ENCODE measurements at regions not wholly inside any gene's neighbourhood (a gene's known extent, or its start where the extent isn't known, plus 50 kb on each side); places are given as distances from the start of the nearest gene placed in this dataset.

- H3K27ac ChIP-seq (ENCODE audit: low read depth in 1 of 2, low read length in 2 of 2), result no peak overlapping the region
- TF ChIP-seq, protein P1, sequence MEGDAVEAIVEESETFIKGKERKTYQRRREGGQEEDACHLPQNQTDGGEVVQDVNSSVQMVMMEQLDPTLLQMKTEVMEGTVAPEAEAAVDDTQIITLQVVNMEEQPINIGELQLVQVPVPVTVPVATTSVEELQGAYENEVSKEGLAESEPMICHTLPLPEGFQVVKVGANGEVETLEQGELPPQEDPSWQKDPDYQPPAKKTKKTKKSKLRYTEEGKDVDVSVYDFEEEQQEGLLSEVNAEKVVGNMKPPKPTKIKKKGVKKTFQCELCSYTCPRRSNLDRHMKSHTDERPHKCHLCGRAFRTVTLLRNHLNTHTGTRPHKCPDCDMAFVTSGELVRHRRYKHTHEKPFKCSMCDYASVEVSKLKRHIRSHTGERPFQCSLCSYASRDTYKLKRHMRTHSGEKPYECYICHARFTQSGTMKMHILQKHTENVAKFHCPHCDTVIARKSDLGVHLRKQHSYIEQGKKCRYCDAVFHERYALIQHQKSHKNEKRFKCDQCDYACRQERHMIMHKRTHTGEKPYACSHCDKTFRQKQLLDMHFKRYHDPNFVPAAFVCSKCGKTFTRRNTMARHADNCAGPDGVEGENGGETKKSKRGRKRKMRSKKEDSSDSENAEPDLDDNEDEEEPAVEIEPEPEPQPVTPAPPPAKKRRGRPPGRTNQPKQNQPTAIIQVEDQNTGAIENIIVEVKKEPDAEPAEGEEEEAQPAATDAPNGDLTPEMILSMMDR (IDR thresholded peaks at IDR 0.05; ENCODE audit: low read depth, low read length, missing input control), result no peak
- TF ChIP-seq FOXA2 (IDR thresholded peaks at IDR 0.05) (no peak), HNF4G (IDR thresholded peaks at IDR 0.05) (no peak), GABPA (IDR thresholded peaks at IDR 0.05 in 1 of 2, conservative IDR thresholded peaks at IDR 0.05 in 1 of 2) (no peak)
- 56% methylated on average over 2 of the region's 2 CpGs for WGBS
- H3K27me3 ChIP-seq (ENCODE audit: control insufficient read depth in 4 of 4, insufficient read depth in 4 of 4, low read length in 3 of 4), result no peaks in the 10 kb centered on the region
- no peak overlapping the region for H3K9ac ChIP-seq (ENCODE audit: low read depth in 1 of 2, low read length in 2 of 2)
- no peak overlapping the region for H3K4me3 ChIP-seq (ENCODE audit: low read depth in 1 of 3, low read length in 3 of 3)
- no peak for DNase-seq (ENCODE audit: low spot score)
- no peaks in the 10 kb centered on the region for H3K9me3 ChIP-seq (ENCODE audit: control insufficient read depth in 4 of 4, low read length in 3 of 4)
- no peaks in the 10 kb centered on the region for H3K4me1 ChIP-seq (ENCODE audit: control insufficient read depth in 4 of 4, insufficient read depth in 4 of 4, low read length in 3 of 4)
- no peaks in the 10 kb centered on the region for H3K36me3 ChIP-seq (ENCODE audit: control insufficient read depth in 4 of 4, insufficient read depth in 3 of 4, low read depth in 1 of 4, low read length in 3 of 4)
Observed at GRCh38 chr11:80593648-80594374, 1153.0 kb upstream of the TENM4 start.

- no peak overlapping the region for H3K4me3 ChIP-seq (ENCODE audit: low read depth in 1 of 3, low read length in 3 of 3)
- H3K27me3 ChIP-seq (ENCODE audit: control insufficient read depth in 4 of 4, insufficient read depth in 4 of 4, low read length in 3 of 4), result no peaks in the 10 kb centered on the region
- DNase-seq (ENCODE audit: low spot score), result no peak
- TF ChIP-seq, protein P2, sequence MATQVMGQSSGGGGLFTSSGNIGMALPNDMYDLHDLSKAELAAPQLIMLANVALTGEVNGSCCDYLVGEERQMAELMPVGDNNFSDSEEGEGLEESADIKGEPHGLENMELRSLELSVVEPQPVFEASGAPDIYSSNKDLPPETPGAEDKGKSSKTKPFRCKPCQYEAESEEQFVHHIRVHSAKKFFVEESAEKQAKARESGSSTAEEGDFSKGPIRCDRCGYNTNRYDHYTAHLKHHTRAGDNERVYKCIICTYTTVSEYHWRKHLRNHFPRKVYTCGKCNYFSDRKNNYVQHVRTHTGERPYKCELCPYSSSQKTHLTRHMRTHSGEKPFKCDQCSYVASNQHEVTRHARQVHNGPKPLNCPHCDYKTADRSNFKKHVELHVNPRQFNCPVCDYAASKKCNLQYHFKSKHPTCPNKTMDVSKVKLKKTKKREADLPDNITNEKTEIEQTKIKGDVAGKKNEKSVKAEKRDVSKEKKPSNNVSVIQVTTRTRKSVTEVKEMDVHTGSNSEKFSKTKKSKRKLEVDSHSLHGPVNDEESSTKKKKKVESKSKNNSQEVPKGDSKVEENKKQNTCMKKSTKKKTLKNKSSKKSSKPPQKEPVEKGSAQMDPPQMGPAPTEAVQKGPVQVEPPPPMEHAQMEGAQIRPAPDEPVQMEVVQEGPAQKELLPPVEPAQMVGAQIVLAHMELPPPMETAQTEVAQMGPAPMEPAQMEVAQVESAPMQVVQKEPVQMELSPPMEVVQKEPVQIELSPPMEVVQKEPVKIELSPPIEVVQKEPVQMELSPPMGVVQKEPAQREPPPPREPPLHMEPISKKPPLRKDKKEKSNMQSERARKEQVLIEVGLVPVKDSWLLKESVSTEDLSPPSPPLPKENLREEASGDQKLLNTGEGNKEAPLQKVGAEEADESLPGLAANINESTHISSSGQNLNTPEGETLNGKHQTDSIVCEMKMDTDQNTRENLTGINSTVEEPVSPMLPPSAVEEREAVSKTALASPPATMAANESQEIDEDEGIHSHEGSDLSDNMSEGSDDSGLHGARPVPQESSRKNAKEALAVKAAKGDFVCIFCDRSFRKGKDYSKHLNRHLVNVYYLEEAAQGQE (IDR thresholded peaks at IDR 0.05), result no peak
- TF ChIP-seq, protein P3, sequence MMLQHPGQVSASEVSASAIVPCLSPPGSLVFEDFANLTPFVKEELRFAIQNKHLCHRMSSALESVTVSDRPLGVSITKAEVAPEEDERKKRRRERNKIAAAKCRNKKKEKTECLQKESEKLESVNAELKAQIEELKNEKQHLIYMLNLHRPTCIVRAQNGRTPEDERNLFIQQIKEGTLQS (IDR thresholded peaks at IDR 0.05), result no peak
- TF ChIP-seq RXRA (IDR thresholded peaks at IDR 0.05), result no peak
- no peak for TF ChIP-seq YY1 (IDR thresholded peaks at IDR 0.05)
- no peak for TF ChIP-seq NR2F2 (IDR thresholded peaks at IDR 0.05)
- no peak for TF ChIP-seq JUND (IDR thresholded peaks at IDR 0.05)
- no peak for TF ChIP-seq GABPA (IDR thresholded peaks at IDR 0.05 in 1 of 2, conservative IDR thresholded peaks at IDR 0.05 in 1 of 2)
- no peak for TF ChIP-seq HNF4A (conservative IDR thresholded peaks at IDR 0.05)
- TF ChIP-seq HNF4G (IDR thresholded peaks at IDR 0.05), result no peak
- TF ChIP-seq RAD21 (IDR thresholded peaks at IDR 0.05), result no peak
- H3K9ac ChIP-seq (ENCODE audit: low read depth in 1 of 2, low read length in 2 of 2), result no peak overlapping the region
- H3K9me3 ChIP-seq (ENCODE audit: control insufficient read depth in 4 of 4, low read length in 3 of 4), result no peaks in the 10 kb centered on the region
- no peaks in the 10 kb centered on the region for H3K36me3 ChIP-seq (ENCODE audit: control insufficient read depth in 4 of 4, insufficient read depth in 3 of 4, low read depth in 1 of 4, low read length in 3 of 4)
- 51% methylated on average over 4 of the region's 4 CpGs for WGBS
- no peak overlapping the region for H3K27ac ChIP-seq (ENCODE audit: low read depth in 1 of 2, low read length in 2 of 2)
- no peaks in the 10 kb centered on the region for H3K4me1 ChIP-seq (ENCODE audit: control insufficient read depth in 4 of 4, insufficient read depth in 4 of 4, low read length in 3 of 4)
Observed at GRCh38 chr11:80592546-80592945, 1151.7 kb upstream of the TENM4 start.

GRCh38 chr11:80587906-80588305 is 1147.1 kb upstream of the TENM4 start:
- no peak overlapping the region for H3K9ac ChIP-seq (ENCODE audit: low read depth in 1 of 2, low read length in 2 of 2)
- 67% methylated on average over 2 of the region's 2 CpGs for WGBS
- H3K36me3 ChIP-seq (ENCODE audit: control insufficient read depth in 4 of 4, insufficient read depth in 3 of 4, low read depth in 1 of 4, low read length in 3 of 4), result no peaks in the 10 kb centered on the region
- H3K4me1 ChIP-seq (ENCODE audit: control insufficient read depth in 4 of 4, insufficient read depth in 4 of 4, low read length in 3 of 4), result no peaks in the 10 kb centered on the region
- no peak overlapping the region for H3K4me3 ChIP-seq (ENCODE audit: low read depth in 1 of 3, low read length in 3 of 3)
- H3K27ac ChIP-seq (ENCODE audit: low read depth in 1 of 2, low read length in 2 of 2), result no peak overlapping the region
- no peak for DNase-seq (ENCODE audit: low spot score)
- no peaks in the 10 kb centered on the region for H3K27me3 ChIP-seq (ENCODE audit: control insufficient read depth in 4 of 4, insufficient read depth in 4 of 4, low read length in 3 of 4)
- no peaks in the 10 kb centered on the region for H3K9me3 ChIP-seq (ENCODE audit: control insufficient read depth in 4 of 4, low read length in 3 of 4)
- TF ChIP-seq NR2F2 (IDR thresholded peaks at IDR 0.05), result no peak
- no peak for TF ChIP-seq HNF4A (conservative IDR thresholded peaks at IDR 0.05)
- TF ChIP-seq, protein P1 (IDR thresholded peaks at IDR 0.05; ENCODE audit: low read depth, low read length, missing input control), result no peak
- TF ChIP-seq ZBTB33 (IDR thresholded peaks at IDR 0.05), result no peak

Measured in liver (tissue), 8 donors.